ENCODE measurements at regions not wholly inside any gene's neighbourhood (a gene's known extent, or its start where the extent isn't known, plus 50 kb on each side); places are given as distances from the start of the nearest gene placed in this dataset.

DNA sequence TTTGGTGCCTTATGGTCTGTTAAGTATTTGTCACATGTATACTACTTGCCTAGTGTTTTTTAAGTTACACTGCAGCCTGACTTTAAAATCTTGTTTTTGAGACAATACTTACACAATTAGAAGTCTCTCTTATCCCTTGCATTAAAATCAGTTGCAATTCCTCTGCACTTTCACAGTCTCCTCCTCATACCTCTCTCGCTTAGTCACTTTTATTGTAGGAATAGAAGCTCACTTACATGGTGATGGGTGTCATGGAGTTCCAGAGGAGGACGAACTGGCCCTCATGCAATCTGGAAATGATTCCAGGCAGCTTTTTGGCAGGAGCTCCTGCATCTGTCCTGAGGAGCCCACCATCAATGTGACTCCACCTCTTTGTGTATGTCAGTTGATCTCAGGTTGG, 238.4 kb upstream of the TBC1D5 start:
- TF ChIP-seq CTCF (IDR thresholded peaks at IDR 0.05) (no peak), EP300 (IDR thresholded peaks at IDR 0.05; ENCODE audit: low read depth) (no peak)
